HG02610 (cell line): ENCODE measurements at regions not wholly inside any gene's neighbourhood (a gene's known extent, or its start where the extent isn't known, plus 50 kb on each side); places are given as distances from the start of the nearest gene placed in this dataset.

Experiments
- ATAC-seq: cut with Tn5 transposase; IDR thresholded peaks from one replicate; pipeline ENCODE4 v1.9.1; 2021; ENCODE audit warnings: mild to moderate bottlenecking, moderate library complexity; ENCODE audit not compliant: unreplicated experiment

GRCh38 chr22:48288376-48288940 lies 1526.0 kb downstream of the TBC1D22A start:
- ATAC-seq: no peak

DNA sequence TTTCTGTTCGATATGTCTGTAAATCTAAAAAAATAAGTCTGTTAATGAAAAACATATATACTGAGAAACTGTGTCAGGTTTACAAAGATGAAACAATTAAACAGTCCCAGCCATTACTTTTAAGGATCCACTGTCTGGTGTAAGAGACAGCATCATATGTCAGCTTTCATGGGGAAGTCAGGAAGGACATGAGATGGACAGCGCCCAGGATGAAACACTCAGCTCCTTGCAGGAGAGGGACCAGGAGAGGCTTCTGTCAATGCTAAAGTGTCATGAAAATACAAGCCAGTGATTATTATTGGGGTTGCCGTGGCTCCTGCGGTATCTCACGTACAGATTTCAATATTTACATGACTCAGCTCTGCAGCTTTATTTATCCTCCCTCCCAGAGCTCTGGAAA lies 1524.6 kb downstream of the TBC1D22A start:
- ATAC-seq: no peak

DNA sequence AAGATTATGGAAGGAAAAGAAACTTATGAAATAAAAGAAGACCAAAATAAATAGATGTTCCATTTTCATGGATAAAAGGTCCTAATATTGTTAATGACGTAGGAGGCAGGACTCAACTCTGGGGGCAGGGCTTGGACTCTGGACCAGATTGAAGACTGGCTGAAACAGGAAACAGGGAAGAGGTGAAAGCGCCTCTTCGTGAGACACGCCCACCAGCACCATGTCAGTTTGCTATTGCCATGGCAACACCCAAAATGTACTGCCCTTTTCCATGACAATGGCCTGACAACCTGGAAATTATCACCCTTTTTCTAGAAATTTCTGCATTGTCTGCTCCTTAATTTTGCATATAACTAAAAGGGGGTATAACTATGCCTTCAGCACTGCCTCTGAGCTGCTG lies 1522.2 kb downstream of the TBC1D22A start:
- no peak for ATAC-seq

GRCh38 chr22:48282804-48283203 lies 1520.4 kb downstream of the TBC1D22A start:
- ATAC-seq: no peak

GRCh38 chr22:48279461-48279756 lies 1517.0 kb downstream of the TBC1D22A start:
- ATAC-seq: no peak

DNA sequence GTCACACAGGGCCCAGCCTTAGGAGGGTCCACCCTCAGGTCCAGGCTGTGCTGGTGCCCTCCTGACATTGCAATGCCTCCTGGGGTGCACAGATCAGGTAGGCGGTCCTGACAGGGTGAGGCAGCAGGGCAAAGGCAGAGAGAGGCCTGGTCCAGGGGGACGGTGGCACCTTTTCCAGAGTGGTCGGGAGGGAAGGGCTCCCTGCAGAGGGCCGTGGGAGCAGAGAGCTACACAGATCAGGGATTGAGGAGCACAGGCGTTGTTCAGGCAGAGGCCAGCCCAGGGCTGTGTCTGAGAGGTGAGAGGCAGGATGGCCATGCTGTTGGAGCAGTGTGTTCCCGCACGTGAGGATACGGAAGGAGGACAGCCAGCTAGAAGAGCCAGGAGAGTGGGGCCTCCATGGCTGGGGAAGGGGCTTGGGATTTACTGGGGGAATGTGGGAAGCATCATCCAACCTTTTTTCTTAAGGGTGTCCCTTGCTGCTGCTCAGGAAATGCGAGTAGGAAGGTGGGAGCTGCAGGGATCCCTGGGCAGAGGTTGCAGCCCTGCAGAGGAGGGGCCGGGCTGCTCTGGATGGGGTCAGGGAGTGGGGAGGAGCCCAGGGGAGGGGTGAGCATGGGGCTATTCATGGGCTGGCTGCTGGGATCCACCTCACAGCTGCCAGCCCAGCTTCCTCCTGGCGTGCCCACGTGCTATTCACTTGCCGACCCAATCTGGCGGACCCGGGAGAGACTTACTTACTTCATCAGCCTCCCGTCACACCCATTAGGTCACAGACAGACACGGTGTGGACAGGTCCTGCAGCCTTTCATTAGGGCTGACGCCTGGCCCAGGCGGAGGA lies 1516.4 kb downstream of the TBC1D22A start:
- no peak for ATAC-seq

DNA sequence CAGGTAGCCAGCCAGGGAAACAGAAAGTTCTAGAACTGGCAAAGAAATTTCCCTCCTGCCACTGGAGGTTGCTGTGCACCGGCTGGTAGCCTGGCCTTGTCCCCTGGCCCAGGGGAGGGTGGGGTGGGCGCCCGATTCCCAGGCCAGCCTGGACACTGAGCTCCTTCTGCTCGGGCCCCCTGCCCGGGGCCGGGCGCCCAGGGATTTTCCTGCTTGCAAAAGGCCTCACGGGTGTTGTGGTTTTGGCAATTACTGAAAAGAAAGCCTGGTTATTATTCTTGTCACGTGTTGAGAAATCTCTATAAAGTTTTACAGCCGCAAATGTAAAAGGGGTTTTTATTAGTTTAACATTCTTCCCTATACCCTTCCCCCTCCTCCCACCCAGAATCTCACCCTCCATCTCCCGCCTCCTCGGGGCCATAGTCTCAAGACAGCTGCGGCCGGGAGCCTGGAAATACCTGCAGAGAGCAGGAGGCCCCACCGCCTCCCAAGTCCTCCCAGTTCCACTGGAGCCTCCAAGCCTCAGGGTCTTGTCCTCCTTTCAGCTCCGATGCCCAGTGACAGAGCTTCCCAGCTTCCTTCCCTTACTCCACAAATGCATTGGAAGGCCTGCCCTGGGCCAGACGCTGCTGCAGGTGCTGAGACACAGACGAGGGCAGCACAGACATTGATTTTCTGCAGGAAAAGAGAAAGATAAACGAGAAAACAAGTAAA lies 1515.6 kb downstream of the TBC1D22A start:
- no peak for ATAC-seq

- ATAC-seq: no peak
Measured at GRCh38 chr22:48276994-48277867, 1514.8 kb downstream of the TBC1D22A start.

- no peak for ATAC-seq
Measured at GRCh38 chr22:48275412-48275811, 1513.0 kb downstream of the TBC1D22A start.

DNA sequence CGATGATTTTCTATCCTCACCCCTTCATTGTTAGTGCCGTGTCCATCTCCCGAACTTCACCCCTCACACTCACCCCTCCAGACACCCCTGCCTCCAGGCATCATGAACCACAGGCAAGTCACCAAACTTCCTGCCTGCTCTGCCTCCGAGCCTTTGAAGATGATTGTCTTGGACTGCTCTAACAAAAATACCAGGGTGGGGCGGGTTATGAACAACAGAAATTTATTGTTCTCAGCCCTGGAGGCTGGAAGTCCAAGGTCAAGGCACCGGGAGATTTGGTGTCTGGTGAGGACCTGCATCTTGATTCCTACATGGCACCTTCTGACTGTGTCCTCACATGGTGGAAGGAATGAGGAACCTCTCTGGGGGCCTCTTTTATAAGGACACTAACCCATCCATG lies 1508.3 kb downstream of the TBC1D22A start:
- ATAC-seq: no peak

GRCh38 chr22:48268771-48269552 lies 1506.5 kb downstream of the TBC1D22A start:
- no peak for ATAC-seq

DNA sequence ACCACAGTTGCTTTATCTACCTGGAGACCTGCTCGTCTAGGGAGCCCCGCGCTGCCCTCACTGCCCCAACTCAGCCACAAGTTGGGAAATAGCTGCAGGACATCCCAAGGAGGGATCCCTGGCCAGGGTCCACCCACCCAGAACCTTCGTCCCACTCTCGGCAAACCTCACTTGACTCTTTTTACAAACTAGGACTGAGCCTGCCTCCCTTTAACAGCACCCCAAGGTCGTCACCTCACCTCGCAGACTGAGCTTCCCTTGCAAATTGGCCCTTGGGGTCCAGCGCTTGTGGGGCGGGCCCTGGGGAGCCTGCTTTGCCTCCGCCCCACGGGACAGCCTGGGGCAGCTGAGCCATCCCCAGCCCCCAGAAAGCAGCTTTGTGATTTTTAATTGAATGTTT lies 1505.8 kb downstream of the TBC1D22A start:
- no peak for ATAC-seq

DNA sequence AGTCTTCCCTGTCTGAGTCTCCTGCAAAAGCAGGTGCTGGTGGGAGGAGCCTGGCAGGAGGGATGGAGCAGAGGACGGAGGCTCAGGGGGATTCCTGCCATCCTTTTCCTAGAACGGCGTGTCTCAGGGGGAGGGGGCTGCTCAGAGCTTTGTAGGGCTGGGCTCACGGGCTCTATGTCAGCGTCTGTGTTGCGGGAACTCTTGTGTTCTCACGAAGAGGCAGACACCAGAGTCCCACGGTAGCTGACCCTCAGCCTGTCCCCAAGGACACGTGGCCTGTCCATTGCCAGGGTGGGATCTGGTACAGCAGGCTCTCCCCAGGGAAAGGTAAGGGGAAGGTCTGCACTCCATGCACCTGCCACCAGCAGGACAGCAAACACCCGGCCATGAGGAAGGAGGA lies 1505.2 kb downstream of the TBC1D22A start:
- ATAC-seq: no peak

DNA sequence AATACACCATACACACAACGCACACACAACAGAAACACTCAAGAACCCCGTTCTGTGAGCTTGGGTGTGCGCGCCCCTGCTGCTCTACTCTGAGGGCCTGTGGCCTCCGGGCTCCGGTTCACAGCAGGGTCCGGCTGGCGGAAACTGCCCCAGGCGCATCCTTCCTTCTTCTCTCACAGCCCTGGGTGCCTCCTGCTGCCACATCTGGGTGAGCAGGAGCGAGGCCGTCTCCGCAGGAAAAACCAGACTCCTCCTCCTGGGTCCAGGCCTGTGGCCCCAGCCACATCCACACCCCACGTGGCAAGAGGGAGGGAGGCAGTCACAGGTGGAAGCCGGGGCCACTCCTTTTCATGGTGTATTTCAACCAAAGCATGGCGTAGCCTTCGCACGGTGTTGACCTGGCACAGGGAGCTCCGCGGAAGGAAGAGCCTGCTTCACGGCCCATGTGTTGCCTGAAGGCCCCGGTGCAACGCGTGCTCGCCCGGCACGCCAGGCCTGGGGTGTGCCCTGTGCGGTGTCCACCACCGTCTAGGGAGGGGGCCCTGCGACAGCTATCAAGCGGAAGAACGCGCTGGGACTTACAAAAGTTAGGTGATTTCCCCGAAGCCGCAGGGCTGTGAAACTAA lies 1502.7 kb downstream of the TBC1D22A start:
- ATAC-seq: no peak

DNA sequence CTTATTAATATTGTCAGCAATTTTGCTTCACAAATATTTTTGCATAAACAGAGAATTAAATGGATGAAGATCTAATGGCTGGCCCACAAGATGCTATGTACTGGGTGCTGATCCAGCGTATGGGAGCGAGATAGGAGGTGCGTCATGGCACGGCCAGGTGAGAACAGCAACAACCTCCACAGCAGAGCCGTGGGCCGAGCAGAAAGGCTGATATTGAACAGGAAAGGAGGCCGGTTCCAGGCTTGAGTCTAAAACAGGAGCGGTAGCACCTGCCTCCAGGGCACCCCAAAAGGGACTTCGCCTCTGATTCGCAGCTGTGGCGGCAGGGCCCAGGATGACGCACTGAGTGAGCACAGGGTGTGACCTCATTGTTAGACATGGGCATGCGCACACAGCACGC lies 1502.1 kb downstream of the TBC1D22A start:
- no peak for ATAC-seq

DNA sequence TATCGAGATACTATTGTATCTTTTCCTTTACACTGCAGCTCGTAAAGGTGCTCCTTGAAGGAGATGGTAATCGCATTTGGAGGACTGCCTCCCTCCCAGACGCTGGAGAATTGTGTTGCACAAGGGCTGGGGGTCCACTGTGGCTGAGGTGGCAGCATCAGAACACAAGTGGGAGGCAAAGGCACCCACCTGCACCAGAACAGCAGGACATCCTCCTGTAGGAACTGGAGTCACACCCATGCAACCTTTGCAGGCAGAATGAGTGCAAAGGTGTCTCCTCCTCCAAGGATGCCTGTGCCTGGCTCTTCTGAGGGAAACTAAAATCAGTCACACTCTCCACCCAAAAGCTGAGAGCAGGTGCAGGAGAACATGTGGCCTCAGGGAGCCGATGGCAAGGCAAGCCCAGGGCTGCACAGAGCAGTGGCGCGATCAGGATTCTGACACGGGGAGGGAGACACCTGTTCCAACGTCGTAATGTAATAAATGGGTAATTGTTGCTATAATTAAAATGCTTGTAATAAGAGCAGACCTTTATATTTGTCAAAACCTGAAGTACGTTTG lies 1501.4 kb downstream of the TBC1D22A start:
- ATAC-seq: no peak

GRCh38 chr22:48263431-48263765 lies 1500.9 kb downstream of the TBC1D22A start:
- ATAC-seq: no peak

GRCh38 chr22:48262596-48263430 lies 1500.4 kb downstream of the TBC1D22A start:
- no peak for ATAC-seq

DNA sequence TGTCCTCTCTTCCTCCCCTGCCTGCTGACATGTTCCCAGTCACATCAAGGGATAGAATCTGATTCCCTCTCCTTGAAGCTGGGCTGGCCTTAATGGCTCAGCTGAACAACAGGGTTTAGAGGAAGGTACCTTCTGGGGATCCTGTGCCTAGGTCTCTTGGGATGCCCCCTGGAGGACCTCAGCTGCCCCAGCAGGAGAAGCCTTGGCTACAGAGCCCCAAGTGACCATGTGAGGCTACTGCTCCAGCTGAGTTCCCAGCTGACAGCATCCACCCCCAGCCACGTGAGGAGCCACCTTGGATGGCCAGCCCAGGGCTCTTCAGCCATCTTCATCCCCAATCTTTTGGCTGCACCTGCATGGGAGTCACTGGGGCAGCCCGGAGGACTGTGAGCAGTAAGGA lies 1499.3 kb downstream of the TBC1D22A start:
- no peak for ATAC-seq
